K562 (cell line): ENCODE measurements at regions not wholly inside any gene's neighbourhood (a gene's known extent, or its start where the extent isn't known, plus 50 kb on each side); places are given as distances from the start of the nearest gene placed in this dataset.

Experiments used
- NCOA2 ChIP-seq, 2 experiments: fragments of 450-650 bp; IDR thresholded peaks; 2 replicates each; pipeline ENCODE4 v1.6.1; 2018; ENCODE audit warnings: mild to moderate bottlenecking in 2 of 2, moderate library complexity in 1 of 2; ENCODE audit not compliant: partially characterized antibody in 2 of 2
- TF ChIP-seq, protein P1 (sequence below): fragments of 450-650 bp; IDR thresholded peaks from 2 replicates; pipeline ENCODE4 v1.6.1; 2016; ENCODE audit warnings: mild to moderate bottlenecking, moderate library complexity
- TF ChIP-seq, protein P2 (sequence below): fragments of 450-650 bp; conservative IDR thresholded peaks from 2 replicates; pipeline ENCODE4 v1.6.1; 2016; ENCODE audit warnings: missing genetic modification characterization, low read depth, mild to moderate bottlenecking, control low read depth, missing compliant biosample characterization

DNA sequence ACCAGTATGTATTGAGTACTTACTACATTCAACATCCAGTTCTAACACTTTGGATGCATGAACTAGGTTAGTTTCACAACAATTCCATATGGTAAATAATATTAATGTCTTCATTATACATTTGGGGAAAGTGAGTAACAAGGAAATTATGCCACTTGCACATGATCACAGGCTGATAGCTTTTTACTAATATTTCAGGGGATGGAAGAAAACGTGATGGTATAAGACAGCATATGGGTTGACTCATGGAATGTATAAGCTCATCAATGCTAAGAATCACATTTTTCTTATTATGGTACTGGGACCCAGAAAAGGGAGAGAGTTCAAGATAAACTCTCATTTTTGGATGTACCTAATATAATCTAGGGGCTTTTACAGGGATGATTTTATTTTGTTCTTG lies 188.7 kb downstream of the MIAT start (continued):
- TF ChIP-seq, protein P1, sequence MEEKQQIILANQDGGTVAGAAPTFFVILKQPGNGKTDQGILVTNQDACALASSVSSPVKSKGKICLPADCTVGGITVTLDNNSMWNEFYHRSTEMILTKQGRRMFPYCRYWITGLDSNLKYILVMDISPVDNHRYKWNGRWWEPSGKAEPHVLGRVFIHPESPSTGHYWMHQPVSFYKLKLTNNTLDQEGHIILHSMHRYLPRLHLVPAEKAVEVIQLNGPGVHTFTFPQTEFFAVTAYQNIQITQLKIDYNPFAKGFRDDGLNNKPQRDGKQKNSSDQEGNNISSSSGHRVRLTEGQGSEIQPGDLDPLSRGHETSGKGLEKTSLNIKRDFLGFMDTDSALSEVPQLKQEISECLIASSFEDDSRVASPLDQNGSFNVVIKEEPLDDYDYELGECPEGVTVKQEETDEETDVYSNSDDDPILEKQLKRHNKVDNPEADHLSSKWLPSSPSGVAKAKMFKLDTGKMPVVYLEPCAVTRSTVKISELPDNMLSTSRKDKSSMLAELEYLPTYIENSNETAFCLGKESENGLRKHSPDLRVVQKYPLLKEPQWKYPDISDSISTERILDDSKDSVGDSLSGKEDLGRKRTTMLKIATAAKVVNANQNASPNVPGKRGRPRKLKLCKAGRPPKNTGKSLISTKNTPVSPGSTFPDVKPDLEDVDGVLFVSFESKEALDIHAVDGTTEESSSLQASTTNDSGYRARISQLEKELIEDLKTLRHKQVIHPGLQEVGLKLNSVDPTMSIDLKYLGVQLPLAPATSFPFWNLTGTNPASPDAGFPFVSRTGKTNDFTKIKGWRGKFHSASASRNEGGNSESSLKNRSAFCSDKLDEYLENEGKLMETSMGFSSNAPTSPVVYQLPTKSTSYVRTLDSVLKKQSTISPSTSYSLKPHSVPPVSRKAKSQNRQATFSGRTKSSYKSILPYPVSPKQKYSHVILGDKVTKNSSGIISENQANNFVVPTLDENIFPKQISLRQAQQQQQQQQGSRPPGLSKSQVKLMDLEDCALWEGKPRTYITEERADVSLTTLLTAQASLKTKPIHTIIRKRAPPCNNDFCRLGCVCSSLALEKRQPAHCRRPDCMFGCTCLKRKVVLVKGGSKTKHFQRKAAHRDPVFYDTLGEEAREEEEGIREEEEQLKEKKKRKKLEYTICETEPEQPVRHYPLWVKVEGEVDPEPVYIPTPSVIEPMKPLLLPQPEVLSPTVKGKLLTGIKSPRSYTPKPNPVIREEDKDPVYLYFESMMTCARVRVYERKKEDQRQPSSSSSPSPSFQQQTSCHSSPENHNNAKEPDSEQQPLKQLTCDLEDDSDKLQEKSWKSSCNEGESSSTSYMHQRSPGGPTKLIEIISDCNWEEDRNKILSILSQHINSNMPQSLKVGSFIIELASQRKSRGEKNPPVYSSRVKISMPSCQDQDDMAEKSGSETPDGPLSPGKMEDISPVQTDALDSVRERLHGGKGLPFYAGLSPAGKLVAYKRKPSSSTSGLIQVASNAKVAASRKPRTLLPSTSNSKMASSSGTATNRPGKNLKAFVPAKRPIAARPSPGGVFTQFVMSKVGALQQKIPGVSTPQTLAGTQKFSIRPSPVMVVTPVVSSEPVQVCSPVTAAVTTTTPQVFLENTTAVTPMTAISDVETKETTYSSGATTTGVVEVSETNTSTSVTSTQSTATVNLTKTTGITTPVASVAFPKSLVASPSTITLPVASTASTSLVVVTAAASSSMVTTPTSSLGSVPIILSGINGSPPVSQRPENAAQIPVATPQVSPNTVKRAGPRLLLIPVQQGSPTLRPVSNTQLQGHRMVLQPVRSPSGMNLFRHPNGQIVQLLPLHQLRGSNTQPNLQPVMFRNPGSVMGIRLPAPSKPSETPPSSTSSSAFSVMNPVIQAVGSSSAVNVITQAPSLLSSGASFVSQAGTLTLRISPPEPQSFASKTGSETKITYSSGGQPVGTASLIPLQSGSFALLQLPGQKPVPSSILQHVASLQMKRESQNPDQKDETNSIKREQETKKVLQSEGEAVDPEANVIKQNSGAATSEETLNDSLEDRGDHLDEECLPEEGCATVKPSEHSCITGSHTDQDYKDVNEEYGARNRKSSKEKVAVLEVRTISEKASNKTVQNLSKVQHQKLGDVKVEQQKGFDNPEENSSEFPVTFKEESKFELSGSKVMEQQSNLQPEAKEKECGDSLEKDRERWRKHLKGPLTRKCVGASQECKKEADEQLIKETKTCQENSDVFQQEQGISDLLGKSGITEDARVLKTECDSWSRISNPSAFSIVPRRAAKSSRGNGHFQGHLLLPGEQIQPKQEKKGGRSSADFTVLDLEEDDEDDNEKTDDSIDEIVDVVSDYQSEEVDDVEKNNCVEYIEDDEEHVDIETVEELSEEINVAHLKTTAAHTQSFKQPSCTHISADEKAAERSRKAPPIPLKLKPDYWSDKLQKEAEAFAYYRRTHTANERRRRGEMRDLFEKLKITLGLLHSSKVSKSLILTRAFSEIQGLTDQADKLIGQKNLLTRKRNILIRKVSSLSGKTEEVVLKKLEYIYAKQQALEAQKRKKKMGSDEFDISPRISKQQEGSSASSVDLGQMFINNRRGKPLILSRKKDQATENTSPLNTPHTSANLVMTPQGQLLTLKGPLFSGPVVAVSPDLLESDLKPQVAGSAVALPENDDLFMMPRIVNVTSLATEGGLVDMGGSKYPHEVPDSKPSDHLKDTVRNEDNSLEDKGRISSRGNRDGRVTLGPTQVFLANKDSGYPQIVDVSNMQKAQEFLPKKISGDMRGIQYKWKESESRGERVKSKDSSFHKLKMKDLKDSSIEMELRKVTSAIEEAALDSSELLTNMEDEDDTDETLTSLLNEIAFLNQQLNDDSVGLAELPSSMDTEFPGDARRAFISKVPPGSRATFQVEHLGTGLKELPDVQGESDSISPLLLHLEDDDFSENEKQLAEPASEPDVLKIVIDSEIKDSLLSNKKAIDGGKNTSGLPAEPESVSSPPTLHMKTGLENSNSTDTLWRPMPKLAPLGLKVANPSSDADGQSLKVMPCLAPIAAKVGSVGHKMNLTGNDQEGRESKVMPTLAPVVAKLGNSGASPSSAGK = no peak
- no peak for TF ChIP-seq NCOA2 (IDR thresholded peaks at IDR 0.05; ENCODE audit: partially characterized antibody in 2 of 2)
- TF ChIP-seq, protein P2, sequence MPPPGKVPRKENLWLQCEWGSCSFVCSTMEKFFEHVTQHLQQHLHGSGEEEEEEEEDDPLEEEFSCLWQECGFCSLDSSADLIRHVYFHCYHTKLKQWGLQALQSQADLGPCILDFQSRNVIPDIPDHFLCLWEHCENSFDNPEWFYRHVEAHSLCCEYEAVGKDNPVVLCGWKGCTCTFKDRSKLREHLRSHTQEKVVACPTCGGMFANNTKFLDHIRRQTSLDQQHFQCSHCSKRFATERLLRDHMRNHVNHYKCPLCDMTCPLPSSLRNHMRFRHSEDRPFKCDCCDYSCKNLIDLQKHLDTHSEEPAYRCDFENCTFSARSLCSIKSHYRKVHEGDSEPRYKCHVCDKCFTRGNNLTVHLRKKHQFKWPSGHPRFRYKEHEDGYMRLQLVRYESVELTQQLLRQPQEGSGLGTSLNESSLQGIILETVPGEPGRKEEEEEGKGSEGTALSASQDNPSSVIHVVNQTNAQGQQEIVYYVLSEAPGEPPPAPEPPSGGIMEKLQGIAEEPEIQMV (tag) = no peak
- TF ChIP-seq, all 486 proteins: peak for 0
